NCI-H526 treated with DMSO at 0.1 percent for 48 hours (cell line): ENCODE measurements at regions not wholly inside any gene's neighbourhood (a gene's known extent, or its start where the extent isn't known, plus 50 kb on each side); places are given as distances from the start of the nearest gene placed in this dataset.

ENCODE experiments used
- DNase-seq: peaks from one replicate; lab custom pipeline; 2025; lab: John Stamatoyannopoulos, UW

DNA sequence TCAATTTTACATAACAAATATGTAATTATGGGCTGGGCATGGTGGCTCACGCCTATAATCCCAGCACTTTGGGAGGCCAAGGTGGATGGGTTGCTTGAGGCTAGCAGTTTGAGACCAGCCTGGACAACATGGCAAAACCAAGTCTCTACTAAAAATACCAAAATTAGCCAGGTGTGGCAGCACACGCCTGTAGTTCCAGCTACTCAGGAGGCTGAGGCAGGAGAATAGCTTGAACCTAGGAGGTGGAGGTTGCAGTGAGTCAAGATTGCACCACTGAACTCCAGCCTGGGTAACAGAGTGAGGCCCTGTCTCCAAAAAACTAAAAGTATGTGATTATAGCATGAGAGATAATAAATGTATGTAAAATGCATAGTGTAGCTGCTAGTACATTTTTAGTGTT is 229.0 kb downstream of the PPARGC1A start:
- no peak for DNase-seq

DNA sequence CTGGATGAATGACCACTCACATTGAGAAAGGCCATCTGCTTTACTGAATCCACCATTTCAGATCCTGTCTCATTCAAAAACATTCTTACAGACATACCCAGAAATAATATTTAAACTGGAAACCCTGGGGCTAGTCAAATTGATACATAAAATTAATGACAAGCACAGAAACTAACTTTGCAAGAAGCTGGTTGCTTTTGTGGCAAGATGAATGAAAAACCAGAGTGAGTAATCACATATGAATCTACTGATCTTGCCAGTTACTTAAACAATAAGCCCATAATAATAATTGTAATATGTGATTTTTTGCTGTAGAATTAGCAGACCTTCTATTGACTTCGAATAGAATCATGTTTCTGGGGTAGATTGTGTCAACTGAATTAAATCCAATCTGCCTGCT is 235.1 kb downstream of the PPARGC1A start:
- no peak for DNase-seq

DNA sequence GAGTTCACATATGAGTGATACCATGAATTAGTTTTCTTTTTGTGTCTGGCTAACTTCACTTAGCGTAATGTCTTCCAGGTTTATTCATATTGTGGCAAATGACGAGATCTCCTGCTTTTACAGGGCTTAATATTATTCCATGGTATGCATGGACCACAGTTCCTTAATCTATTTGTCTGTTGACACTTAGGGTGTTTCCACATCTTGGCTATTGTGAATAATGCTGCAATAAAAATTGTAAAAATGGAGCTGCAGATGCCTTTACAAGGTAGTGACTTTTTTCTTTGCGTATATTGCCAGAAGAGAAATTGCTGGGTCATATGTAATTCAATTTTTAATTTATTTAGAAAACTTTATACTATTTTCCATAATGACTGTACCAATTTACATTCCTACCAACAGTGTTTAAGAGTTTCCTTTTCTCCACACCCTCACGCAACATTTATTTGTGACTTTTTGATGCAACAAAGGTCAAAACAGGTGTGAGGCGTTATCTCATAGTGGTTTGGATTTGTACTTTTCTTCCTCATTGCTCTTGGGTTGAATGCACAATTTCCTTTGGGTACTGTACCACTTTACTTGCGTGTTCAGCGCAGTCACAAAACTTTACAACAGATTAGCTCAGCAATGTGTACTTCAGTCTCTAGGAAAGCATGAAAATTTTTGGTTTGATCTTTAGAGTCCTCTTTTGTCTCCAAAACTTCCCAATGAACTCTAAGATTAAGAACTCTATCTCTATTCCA is 240.8 kb downstream of the PPARGC1A start:
- no peak for DNase-seq

DNA sequence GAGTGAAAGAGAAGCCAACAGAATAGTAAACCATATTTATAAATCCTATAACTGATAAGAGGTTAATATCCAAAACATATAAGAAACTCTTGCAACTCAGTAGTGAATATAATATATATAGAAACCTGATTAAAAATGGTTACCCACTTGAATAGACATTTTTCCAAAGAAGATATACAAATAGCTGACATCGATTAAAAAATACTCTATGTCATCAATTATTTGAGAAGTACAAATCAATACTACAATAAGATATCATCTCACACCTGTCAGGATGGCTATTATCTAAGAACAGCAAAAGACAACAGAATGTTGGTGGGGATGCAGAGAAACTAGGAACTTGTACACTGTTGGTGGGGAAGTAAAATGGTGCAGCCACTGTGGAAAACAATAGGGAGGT is 254.4 kb downstream of the PPARGC1A start:
- no peak for DNase-seq

DNA sequence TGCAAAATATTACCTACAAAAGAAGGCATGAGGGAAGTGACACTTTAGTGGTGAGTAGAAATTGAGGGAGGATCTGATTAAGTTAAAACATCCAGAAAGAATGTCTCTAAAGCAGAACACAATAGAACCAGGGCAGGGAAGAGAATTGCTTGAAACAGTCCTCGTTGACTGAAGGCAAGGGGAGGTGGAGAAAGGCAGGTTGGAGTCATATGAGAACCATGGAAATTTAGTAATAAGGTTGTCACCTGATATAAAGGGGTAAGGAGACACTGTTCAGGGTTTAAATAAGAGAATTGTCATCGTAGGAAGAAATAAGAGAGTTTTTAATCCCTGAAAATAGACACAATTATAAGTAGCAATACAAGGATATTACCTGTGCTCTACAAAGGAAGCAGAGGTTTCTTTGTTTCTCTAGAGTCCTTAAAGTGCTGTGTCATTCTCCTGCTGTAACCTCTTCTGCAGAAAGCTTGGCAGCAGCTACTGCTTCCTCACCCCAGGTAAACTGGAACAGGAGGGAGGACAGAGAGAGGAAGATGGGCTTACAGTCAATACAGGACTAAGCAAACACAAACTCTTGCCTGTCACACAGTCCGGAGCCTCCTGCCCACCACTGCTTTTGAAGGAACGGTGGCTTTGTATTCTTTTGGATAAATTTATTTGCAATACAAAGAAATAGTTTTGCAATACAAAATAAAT is 258.4 kb downstream of the PPARGC1A start:
- no peak for DNase-seq

DNA sequence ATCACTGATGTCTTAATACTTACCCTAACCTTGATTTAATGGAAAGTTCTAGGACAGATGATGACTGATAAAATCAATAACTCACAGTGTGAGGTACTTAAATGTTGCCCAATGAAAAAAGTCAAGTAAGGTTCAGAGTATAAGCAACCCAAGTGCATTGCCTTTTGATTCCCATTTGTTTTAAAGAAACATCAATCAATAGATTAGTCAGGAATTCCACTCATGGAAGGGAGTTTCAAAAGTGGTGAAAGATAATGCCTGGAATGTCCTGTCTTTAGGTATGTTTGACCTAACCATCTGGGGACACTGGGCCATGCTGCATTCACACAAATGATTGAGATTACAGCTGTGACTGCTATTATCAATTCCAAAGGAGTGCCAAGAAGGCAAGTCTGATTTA is 259.7 kb downstream of the PPARGC1A start:
- no peak for DNase-seq

DNA sequence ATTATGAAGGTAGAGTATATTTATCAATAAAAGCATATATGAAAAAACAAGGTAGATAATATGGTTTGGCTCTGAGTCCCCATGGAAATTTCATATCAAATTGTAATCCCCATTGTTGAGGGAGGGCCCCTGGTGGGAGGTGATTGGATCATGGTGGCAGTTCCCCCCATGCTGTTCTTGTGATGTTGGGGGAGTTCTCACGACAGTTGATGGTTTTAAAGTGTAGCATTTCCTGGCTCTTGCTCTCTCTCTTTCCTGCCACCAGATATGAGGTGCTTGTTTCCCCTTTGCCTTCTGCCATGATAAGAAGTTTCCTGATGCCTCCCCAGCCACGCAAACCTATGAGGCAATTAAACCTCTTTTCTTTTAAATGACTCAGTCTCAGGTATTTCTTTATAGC is 260.4 kb downstream of the PPARGC1A start:
- no peak for DNase-seq

DNA sequence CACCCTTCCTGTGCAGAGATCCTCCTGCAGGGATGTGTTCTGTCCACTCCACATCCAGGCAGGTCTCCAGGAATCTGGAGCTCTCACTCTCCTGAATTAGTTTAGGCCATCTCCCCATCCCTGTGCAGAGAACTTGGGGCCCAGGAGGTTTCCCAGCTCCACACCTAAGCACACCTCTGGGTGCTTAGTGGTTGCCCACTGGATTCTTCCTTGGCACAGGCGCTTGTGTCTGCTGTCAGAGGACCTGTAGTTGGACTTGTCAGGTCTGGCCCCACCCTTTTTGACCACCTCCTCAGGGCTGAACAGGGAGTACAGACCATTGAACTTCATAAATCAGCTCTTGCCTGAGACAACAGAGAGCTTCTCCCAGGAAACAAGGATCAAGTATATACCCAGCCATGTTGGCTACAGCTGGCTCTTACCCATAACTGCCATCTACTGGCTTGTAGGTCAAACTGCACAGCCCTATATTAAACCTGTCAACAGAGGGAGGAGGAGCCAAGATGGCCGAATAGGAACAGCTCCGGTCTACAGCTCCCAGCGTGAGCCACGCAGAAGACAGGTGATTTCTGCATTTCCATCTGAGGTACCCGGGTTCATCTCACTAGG is 275.5 kb downstream of the PPARGC1A start:
- DNase-seq, result peak; percentile 32

DNA sequence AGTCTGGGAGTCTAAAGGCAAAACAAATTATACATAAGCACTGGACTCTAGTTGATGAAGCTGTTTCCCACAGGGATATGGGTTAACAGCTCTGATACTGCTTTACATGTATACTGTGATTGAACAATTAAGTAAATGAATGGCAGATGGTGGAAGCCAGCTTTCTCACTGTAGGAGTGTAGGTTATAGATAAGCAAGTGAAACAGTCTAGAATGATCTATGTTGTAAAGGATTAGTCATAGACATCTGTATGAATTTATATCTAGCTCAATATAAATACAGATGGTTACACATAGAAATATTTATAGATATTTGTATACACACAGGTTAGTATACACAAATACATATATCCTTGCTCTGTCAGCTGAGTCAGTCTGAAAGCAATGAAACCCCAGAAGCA is 276.1 kb downstream of the PPARGC1A start:
- no peak for DNase-seq

DNA sequence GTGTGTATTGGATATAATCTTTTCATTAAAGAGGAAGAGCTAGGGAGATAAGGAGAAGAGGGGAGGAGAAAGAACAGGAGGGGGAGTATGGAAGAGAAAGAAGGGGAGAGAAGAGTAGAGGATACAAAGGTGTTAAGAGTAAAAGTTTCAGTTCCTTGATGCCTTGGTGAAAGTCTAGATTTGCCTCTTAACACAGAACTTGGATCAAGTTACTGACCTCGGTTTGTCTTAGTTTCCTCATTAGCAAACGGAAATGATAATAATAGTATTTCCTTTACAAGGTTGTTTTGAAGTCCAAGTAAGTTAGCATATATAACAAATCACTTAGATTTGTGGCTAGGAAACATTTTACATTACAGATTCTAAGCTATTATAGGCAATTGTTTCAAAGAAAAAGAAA is 287.1 kb downstream of the PPARGC1A start:
- no peak for DNase-seq

DNA sequence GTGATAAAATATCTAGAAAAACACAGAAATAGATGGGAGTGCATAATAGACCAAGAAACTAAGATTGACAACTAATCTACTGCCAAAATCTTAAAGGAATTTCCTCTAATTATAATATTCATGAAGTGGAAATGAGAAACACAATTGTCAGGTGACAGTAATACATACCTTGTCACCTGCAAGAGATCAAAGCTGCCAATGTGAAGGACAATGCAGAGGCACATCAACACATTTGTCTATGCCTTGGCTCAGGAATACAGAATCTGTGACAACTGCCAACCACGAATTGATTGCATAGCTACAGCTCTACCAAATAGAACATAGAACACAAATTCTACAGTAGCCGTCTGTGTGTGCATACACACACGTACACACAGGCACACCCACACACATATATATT is 295.7 kb downstream of the PPARGC1A start:
- no peak for DNase-seq

DNA sequence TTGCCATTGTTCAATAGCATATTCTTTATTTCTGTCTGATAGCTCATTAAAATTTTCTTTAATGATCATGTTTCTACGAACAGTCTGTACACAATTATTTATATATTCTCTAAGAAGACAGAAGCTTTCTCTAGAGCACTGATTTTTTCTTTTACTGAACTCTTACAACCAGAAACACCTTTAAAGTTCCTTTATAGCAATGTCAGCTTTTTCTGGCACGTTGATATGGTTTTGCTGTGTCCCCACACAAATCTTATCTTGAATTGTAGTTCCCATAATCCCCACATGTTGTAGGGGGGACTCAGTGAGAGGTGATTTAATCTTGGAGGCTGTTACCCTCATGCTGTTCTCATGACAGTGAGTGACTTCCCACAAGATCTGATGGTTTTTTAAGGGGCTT is 299.4 kb downstream of the PPARGC1A start:
- DNase-seq, result no peak

DNA sequence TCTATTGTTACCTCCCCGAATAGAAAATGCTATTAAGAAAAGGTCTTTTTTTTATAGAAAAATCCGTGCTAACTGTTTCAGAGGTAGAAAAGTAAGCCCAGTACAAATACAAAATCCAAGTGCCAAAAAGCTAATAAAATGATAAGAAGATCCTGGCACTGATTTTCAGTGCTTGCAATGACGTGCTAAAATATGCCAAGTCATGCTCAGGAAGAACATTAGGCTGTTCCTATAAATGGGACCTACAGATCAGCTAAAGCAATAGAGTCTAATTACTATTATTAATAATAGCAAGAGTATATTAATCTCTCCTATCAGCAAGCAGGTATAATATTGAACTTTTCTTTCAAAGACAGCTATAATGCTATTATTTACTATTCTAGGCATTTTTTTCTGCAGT is 305.8 kb downstream of the PPARGC1A start:
- DNase-seq, result no peak

DNA sequence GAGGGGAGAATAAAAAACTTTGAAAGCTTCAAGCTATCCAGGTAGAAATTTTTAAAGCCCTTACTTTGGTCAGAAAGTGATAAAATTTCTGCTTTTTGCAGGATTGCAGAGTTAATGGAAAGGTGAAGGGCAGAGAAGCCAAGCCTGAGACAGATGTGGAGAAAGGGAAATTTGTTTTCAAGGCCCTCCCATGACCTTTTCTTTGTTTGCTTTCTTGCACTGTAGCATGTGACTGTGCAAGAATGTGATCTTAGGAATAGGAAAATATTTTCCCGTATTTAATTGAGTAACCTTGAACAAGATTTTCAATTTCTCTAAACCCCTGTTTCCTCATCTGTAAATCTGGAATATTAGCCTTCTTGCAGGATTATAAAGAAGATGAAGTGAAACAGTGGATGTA is 307.2 kb downstream of the PPARGC1A start:
- no peak for DNase-seq

DNA sequence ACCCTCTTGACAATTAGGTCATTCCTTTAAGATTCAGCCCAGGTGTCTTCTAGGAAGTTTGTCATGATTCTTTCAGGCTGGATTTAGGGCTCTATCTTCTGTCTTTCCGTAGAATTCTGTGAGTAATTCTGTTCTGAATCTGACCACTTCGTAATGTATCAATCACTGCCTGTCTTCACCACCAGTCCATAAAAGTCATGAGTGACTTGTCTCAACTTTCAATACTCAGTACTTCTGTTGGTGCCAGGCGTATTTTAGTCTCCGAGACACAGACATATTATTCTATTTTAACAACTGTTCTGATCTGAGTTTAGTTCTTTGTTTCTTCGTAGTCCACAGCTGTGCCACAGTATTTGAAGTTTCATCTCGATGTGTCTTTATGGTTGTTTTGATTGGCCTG is 310.7 kb downstream of the PPARGC1A start:
- DNase-seq, result no peak

DNA sequence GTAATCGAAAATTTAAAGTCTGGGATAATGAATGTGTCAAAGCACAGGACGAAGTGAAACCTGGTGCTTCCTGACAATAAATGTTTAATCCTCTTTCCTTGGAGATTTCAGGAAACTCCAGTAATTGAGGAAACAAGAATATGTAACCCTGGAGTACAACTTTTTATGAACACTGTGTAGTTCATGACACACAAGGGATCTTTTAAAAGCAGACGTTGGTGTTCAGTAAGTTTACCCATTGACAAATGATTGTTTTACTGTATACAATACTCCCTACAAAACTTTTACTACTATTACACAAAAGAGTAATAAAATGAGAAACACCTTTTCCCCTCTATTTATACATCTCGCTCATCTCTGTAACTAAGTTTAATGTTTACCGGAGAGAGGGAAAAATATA is 312.4 kb downstream of the PPARGC1A start:
- no peak for DNase-seq

DNA sequence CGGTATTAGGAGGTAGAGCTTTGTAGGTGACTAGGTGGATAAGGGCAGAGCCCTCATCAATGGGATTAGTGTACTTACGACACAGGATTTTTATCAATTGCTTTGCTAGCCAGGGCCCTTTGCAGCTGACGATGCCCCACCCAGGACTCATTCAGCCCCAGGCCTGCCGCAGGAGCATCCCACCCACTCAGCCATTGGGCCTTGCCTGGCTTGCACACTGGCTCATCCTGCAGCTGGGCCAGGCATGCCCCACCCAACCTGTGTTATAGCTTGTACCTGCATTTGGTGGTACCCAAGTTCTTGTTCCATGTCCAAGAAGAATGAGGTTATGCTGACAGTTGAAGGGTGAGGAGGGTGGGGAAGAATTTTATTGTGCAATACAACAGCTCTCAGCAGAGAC is 317.5 kb downstream of the PPARGC1A start:
- DNase-seq, result no peak

DNA sequence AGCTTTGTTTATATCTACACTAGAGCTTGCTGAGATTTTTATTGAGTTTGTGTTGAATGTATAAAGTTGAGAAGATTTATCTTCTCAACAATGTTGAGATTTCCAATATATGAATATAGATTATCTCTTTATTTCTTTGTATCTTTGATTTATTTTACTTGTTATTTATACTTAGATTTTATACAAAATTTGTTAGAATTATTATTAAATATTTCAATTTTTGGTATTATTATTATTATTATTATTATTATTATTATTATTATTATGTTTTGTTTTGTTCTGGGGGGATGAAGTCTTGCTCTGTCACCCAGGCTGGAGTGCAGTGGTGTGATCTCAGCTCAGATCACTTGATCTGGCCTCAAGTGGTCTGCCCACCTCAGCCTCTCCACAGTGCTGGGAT is 322.5 kb downstream of the PPARGC1A start:
- DNase-seq, result no peak

DNA sequence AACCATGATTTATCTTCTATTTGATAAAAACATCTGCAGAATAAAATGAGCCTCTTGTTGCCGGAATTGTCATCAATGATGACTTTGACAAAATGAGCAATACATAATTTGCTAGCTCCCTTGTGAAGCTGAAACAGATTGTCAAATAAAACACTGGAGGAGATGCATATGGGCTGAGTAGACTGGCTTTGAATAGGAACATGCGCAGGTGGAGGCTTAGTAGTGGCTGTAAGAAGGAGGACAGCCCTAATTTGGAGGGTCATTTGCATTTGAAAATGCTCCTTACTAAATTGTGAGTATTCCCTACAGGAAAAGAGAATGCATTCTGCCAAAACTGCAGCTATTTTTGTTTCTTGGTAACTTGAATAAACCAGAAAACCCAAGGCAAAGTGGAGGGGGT is 329.1 kb downstream of the PPARGC1A start:
- DNase-seq, result no peak

DNA sequence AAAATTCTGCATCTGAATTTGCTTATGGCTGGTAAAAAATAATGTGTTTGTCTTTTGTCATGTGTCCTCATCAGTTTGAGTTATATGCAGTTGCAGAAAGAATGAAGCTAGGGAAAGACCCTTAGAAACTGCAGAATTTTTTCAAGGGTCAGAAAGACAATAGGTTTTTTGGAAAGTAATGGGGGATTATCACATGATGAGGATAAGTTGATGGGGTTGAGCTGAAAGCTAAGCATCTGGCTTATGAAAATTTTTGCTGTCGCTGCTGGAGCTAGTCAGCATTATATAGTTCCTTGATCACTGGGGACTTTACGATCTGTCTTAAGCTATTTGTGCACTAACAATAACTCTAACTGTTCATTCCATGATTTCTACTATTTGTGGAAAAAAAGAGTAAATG is 331.7 kb downstream of the PPARGC1A start:
- DNase-seq, result peak; percentile 90

DNA sequence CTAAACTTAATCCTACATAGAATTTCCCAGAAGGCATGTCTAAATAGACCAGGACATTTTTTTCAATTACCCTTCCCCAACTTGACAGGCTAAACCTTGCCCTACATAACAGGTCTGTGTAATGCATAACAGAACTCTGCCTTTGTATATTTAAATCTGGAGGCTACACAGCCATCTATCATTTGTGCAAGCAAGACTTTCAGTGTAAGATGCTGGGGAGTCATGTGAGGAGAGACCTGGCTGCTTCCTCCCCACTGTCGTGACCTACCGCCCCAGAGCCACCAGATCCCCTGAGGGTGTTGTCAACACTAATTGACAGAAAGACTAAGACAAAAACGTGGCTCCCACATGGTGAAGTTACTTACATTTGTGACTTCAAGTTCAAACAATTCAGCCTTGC is 342.2 kb downstream of the PPARGC1A start:
- no peak for DNase-seq

DNA sequence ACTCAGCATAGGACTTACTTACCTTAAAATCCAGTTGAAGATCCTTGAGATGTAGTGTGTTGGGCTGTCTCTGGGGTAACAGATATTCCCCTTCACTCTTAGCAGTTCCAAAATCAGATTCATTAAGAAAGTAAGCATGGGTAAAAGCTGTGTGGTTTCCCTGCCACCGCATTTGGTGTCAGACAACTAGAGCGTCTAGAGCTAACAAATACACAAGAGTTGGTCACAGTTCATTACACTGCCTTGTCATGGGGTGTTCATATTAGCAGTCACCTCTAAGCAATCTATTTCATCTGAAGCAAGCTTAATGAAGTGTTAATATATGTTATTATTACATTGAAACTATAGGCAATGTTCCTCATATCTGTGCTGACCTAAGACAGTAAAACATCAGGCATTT is 342.8 kb downstream of the PPARGC1A start:
- no peak for DNase-seq

DNA sequence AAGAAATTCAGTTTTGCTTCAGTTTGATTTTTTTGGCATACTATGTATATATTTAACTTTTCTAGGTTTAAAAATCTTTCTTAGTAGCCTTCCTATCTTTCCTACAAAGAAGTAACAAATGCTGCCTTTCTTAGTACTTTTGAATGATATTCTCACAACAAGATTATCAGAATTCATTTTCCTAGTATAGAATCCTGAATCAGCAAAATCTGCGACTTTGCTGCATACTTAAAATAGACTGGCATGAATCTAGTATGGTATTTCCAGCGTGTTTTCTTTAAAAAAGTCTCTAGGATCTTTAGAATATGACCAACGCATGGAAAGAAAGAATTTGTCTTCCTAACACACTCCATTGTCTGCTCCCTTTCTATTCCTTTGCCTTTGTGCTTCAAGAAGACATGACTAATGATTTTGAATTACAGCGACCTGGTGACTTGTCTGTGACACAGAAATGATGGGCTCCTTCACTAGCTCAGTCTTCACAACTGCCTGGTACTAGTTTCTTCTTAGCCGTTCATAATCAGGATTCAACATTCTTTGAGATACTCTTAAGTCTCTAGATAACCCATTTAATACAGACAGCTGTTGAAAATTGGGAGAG is 349.8 kb downstream of the PPARGC1A start:
- DNase-seq, result no peak
